ENCODE measurements at regions not wholly inside any gene's neighbourhood (a gene's known extent, or its start where the extent isn't known, plus 50 kb on each side); places are given as distances from the start of the nearest gene placed in this dataset.

DNA sequence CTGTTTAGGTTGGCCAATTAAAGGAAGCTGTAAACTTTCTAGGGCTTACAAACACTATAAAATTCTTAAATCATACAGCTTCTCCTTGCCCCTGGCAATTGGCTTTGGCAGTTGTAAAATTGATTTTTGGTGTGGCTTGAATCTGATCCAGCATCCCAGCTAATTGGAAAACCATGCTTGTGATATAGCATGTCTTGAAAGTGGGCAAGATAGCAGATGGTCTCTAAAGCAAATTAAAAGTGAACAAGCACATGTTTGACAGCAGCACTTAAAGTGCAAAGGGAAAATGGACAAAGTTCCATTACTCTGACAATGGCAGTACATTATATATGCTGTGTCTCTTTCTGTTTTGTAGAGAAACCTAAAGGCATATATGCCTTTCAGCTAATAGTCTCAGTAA, 302.9 kb upstream of the NXPH2 start:
- H3K9ac ChIP-seq (ENCODE audit: insufficient read depth in 1 of 2, low read depth in 2 of 2, low read length in 2 of 2): no peak overlapping the region
- no peak overlapping the region for H3K4me2 ChIP-seq (ENCODE audit: insufficient read depth, low read length)
- H3K9me1 ChIP-seq (ENCODE audit: control insufficient read depth, insufficient read depth, low read length): no peaks in the 10 kb centered on the region
- no peaks in the 10 kb centered on the region for H3K36me3 ChIP-seq (ENCODE audit: control insufficient read depth, insufficient read depth, low read length)
- H3K27me3 ChIP-seq (ENCODE audit: control insufficient read depth in 2 of 2, insufficient read depth in 2 of 2, low read length in 2 of 2): no peaks in the 10 kb centered on the region
- no peak overlapping the region for H2AFZ ChIP-seq (ENCODE audit: low read depth, low read length)
- H3K9me3 ChIP-seq (replicated peaks; ENCODE audit: control insufficient read depth, insufficient read depth, low read depth, low read length): no peaks in the 10 kb centered on the region; the same call in 1 of the 2 replicates
- BruUV-seq (replicated peaks): no TSS peak
- ChIA-PET CTCF (ENCODE audit: low intra/inter-chr PET ratio) (no interaction called here), POLR2A (no interaction called here)
- H3K4me1 ChIP-seq (replicated peaks in 1 of 2; ENCODE audit: control insufficient read depth in 2 of 2, insufficient read depth in 2 of 2, low read length in 2 of 2): no peaks in the 10 kb centered on the region
- intact Hi-C loops (cut with micrococcal nuclease) (no loop called here), in situ Hi-C loops (cut with MboI) (no loop called here)
- H3K27ac ChIP-seq (ENCODE audit: extremely low read depth, low read depth, low read length): no peak overlapping the region
- no peaks in the 10 kb centered on the region for H4K20me1 ChIP-seq (replicated peaks; ENCODE audit: control insufficient read depth, insufficient read depth, low read length)
- H3K79me2 ChIP-seq (ENCODE audit: control insufficient read depth, insufficient read depth, low read length): no peaks in the 10 kb centered on the region
- H3K4me3 ChIP-seq: no peak overlapping the region
- FAIRE-seq: no peak
- DNase-seq (ENCODE audit: extremely low read depth in 1 of 4, low spot score in 3 of 4): no peak
- ATAC-seq: no peak
- TF ChIP-seq ZKSCAN8 (CRISPR knock-in tag; IDR thresholded peaks at IDR 0.05) (no peak), HCFC1 (IDR thresholded peaks at IDR 0.05; ENCODE audit: low read depth, low read length) (no peak), MIER1 (IDR thresholded peaks at IDR 0.05; ENCODE audit: low read depth) (no peak), NUFIP1 (IDR thresholded peaks at IDR 0.05; ENCODE audit: partially characterized antibody) (no peak), ZNF696 (CRISPR knock-in tag; conservative IDR thresholded peaks at IDR 0.05) (no peak), VEZF1 (CRISPR knock-in tag; IDR thresholded peaks at IDR 0.05) (no peak), ARHGAP35 (IDR thresholded peaks at IDR 0.05; ENCODE audit: partially characterized antibody) (no peak), ZNF57 (CRISPR knock-in tag; IDR thresholded peaks at IDR 0.05) (no peak), RBM22 (IDR thresholded peaks at IDR 0.05; ENCODE audit: low read depth, low read length, poor library complexity, severe bottlenecking) (no peak), ZNF217 (CRISPR knock-in tag; IDR thresholded peaks at IDR 0.05) (no peak), NBN (IDR thresholded peaks at IDR 0.05; ENCODE audit: low read depth) (no peak), FOXK1 (CRISPR knock-in tag; IDR thresholded peaks at IDR 0.05; ENCODE audit: borderline replicate concordance) (no peak), ZBTB2 (IDR thresholded peaks at IDR 0.05) (no peak), RBFOX2 (IDR thresholded peaks at IDR 0.05; ENCODE audit: low read depth, low read length) (no peak), ZNF586 (CRISPR knock-in tag; conservative IDR thresholded peaks at IDR 0.05) (no peak)
- TF ChIP-seq, protein P1, sequence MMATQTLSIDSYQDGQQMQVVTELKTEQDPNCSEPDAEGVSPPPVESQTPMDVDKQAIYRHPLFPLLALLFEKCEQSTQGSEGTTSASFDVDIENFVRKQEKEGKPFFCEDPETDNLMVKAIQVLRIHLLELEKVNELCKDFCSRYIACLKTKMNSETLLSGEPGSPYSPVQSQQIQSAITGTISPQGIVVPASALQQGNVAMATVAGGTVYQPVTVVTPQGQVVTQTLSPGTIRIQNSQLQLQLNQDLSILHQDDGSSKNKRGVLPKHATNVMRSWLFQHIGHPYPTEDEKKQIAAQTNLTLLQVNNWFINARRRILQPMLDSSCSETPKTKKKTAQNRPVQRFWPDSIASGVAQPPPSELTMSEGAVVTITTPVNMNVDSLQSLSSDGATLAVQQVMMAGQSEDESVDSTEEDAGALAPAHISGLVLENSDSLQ (IDR thresholded peaks at IDR 0.05): no peak
- TF ChIP-seq, protein P2, sequence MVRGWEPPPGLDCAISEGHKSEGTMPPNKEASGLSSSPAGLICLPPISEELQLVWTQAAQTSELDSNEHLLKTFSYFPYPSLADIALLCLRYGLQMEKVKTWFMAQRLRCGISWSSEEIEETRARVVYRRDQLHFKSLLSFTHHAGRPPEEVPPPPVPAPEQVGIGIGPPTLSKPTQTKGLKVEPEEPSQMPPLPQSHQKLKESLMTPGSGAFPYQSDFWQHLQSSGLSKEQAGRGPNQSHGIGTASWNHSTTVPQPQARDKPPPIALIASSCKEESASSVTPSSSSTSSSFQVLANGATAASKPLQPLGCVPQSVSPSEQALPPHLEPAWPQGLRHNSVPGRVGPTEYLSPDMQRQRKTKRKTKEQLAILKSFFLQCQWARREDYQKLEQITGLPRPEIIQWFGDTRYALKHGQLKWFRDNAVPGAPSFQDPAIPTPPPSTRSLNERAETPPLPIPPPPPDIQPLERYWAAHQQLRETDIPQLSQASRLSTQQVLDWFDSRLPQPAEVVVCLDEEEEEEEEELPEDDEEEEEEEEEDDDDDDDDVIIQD (CRISPR knock-in tag; IDR thresholded peaks at IDR 0.05): no peak
